BLaER1 treated with 17β-estradiol and CSF1 and Interleukin-3, amounts not matched to agents 10 nM and 100 nM (cell line): ENCODE measurements at regions not wholly inside any gene's neighbourhood (a gene's known extent, or its start where the extent isn't known, plus 50 kb on each side); places are given as distances from the start of the nearest gene placed in this dataset.

Experiments used
- H3K27ac ChIP-seq, 11 experiments: shearing (Covaris generic); formaldehyde crosslinking; 2 replicates each; pipeline ENCODE4 v1.8.1; 2022
- H3K27me3 ChIP-seq, 11 experiments: shearing (Covaris generic); formaldehyde crosslinking; 2 replicates each; pipeline ENCODE4 v1.8.1; 2022
- H3K36me3 ChIP-seq, 11 experiments: shearing (Covaris generic); formaldehyde crosslinking; 2 replicates each; pipeline ENCODE4 v1.8.1; 2022
- H3K4me1 ChIP-seq, 10 experiments: shearing (Covaris generic); formaldehyde crosslinking; 2 replicates each; pipeline ENCODE4 v1.8.1; 2022
- H3K4me2 ChIP-seq, 11 experiments: shearing (Covaris generic); formaldehyde crosslinking; 2 replicates each; pipeline ENCODE4 v1.8.1; 2022
- H3K4me3 ChIP-seq, 10 experiments: shearing (Covaris generic); formaldehyde crosslinking; 2 replicates each; pipeline ENCODE4 v1.8.1; 2022
- H3K9ac ChIP-seq, 11 experiments: shearing (Covaris generic); formaldehyde crosslinking; 2 replicates each; pipeline ENCODE4 v1.8.1; 2022
- H3K9me3 ChIP-seq, 11 experiments: shearing (Covaris generic); formaldehyde crosslinking; replicated peaks in 1 of 11; 2 replicates each; pipeline ENCODE4 v1.8.1; 2022
- H4K20me1 ChIP-seq, 11 experiments: shearing (Covaris generic); formaldehyde crosslinking; 2 replicates each; pipeline ENCODE4 v1.8.1; 2022
- Cebpa-rat ChIP-seq, 11 experiments: shearing (Covaris generic); IDR thresholded peaks; 2 replicates each; pipeline ENCODE4 v1.8.1; 2022

DNA sequence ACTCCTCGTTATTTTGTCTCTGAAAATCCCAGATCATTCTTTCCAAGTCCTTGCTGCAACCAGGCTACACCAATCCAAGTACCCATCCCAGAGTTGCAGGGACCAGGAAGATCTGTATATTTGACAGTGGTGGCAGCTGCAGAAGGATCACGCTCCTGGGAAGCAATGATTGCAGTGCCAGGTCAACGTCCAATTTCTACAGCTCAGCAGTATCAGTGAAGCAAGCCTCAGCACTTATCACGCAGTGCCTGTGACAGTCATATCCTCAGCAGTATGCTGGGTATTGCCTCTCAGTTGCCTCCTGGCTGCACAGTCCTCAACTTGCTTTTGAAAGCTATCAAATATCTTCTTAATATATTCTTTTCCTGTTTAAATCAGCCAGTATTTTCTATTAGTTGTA, 66.7 kb downstream of the BARHL2 start:
- no peaks in the 10 kb centered on the region for H4K20me1 ChIP-seq
- no peaks in the 10 kb centered on the region for H3K4me1 ChIP-seq
- no peak overlapping the region for H3K9ac ChIP-seq
- no peaks in the 10 kb centered on the region for H3K9me3 ChIP-seq
- TF ChIP-seq Cebpa-rat (IDR thresholded peaks at IDR 0.05), result no peak
- H3K4me2 ChIP-seq, result no peak overlapping the region
- H3K36me3 ChIP-seq, result no peaks in the 10 kb centered on the region
- no peak overlapping the region for H3K4me3 ChIP-seq
- H3K27me3 ChIP-seq, result no peaks in the 10 kb centered on the region
- H3K27ac ChIP-seq, result no peak overlapping the region

DNA sequence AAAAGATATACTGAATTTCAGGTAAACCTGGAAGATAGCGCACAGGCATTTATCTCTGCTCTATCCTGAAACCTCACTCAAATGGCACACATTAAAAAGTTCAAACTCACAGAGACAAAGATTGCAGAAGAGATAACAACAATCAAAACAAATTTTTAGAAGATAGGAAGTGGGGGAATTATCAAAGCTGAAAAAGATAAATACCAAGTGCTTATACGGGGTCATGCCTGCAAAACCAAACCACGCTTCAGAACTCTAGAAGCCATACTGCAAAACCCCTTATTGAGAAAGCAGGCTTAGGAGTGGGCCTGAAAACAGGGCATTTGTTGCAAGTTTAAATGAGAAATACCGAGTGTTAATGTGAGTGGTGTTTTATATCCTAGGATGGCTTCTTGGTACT, 76.8 kb downstream of the BARHL2 start:
- H4K20me1 ChIP-seq, result no peaks in the 10 kb centered on the region
- TF ChIP-seq Cebpa-rat (IDR thresholded peaks at IDR 0.05), result no peak
- no peaks in the 10 kb centered on the region for H3K4me1 ChIP-seq
- H3K4me3 ChIP-seq, result no peak overlapping the region
- no peaks in the 10 kb centered on the region for H3K36me3 ChIP-seq
- H3K27ac ChIP-seq, result no peak overlapping the region
- H3K9me3 ChIP-seq, result no peaks in the 10 kb centered on the region
- no peaks in the 10 kb centered on the region for H3K27me3 ChIP-seq
- H3K9ac ChIP-seq, result no peak overlapping the region
- H3K4me2 ChIP-seq, result no peak overlapping the region

DNA sequence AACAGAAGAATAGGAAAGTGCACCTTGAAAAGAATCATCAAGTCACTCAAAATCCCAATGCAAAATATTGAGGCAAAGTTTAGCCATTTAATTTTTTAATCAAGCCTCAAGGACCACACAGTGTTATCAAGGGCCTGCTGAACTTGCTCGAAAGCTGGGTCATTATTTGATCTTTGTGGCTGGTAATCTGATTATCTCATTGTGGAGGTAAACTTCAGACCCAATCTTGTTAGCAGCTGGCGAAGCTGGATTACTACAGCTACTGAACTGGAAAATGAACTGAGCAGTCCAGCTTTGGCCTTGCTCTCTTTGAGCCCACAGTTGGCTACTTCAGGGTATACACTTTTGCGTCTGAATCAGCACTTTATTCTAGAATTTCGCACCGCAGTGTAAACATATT, 94.4 kb downstream of the BARHL2 start:
- TF ChIP-seq Cebpa-rat (IDR thresholded peaks at IDR 0.05), result no peak
- H3K27ac ChIP-seq, result no peak overlapping the region

DNA sequence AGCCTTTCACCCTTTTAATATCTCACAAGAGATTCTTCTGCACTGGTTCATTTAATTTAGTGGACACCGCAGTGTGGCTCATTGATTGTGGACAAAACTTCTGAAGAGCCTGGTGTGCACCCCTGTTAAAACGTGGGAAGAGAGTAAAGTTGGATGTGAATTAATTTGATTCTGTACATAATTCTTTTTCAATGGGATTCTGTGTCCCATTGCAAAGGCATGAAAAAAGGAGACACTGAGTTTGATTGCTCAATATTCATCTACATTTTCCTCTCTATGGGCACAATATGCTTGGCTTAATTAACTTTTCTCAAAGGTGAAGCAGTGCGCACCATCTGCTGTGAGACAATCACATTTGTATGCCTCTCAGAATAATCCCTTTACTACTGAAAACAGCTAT, 95.1 kb downstream of the BARHL2 start:
- H4K20me1 ChIP-seq, result no peaks in the 10 kb centered on the region
- no peak overlapping the region for H3K4me3 ChIP-seq
- H3K27me3 ChIP-seq, result no peaks in the 10 kb centered on the region
- H3K9me3 ChIP-seq, result no peaks in the 10 kb centered on the region
- no peak for TF ChIP-seq Cebpa-rat (IDR thresholded peaks at IDR 0.05)
- no peaks in the 10 kb centered on the region for H3K4me1 ChIP-seq
- H3K36me3 ChIP-seq, result no peaks in the 10 kb centered on the region
- H3K4me2 ChIP-seq, result no peak overlapping the region
- H3K9ac ChIP-seq, result no peak overlapping the region
- H3K27ac ChIP-seq, result no peak overlapping the region

More for the DNA sequence above, 94.4 kb downstream of the BARHL2 start:
- no peak overlapping the region for H3K9ac ChIP-seq
- H3K4me1 ChIP-seq, result no peaks in the 10 kb centered on the region
- no peaks in the 10 kb centered on the region for H3K9me3 ChIP-seq
- no peaks in the 10 kb centered on the region for H3K27me3 ChIP-seq
- no peak overlapping the region for H3K4me3 ChIP-seq
- H3K4me2 ChIP-seq, result no peak overlapping the region
- no peaks in the 10 kb centered on the region for H3K36me3 ChIP-seq
- H4K20me1 ChIP-seq, result no peaks in the 10 kb centered on the region

DNA sequence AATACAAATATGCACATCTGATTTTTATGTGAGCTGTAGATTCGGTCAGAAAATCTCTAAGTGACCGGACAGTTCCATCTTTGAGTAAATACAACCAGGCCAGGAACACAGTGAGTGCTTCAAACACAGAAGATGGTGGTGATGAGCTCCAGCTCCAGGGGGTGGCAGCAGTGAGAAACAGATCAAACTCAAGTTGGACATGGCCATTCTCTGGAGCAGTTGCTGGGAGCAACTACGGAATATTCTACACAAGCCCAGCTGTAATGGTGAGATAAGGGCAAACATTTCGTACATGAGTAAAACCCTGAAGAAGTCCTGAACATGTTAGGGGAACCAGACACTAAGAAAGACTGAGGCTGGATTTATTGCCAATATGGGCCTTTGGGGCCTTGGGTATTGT, 100.7 kb downstream of the BARHL2 start:
- no peak overlapping the region for H3K9ac ChIP-seq
- no peaks in the 10 kb centered on the region for H3K27me3 ChIP-seq
- H3K4me3 ChIP-seq, result no peak overlapping the region
- H3K27ac ChIP-seq, result no peak overlapping the region
- H3K9me3 ChIP-seq, result no peaks in the 10 kb centered on the region
- no peaks in the 10 kb centered on the region for H3K36me3 ChIP-seq
- no peaks in the 10 kb centered on the region for H4K20me1 ChIP-seq
- H3K4me2 ChIP-seq, result no peak overlapping the region
- peaks cover 0 to 11% (median 0%) of the 10 kb centered on the region in 10 experiments; a peak in 6 of 20 replicates for H3K4me1 ChIP-seq
- no peak for TF ChIP-seq Cebpa-rat (IDR thresholded peaks at IDR 0.05)

DNA sequence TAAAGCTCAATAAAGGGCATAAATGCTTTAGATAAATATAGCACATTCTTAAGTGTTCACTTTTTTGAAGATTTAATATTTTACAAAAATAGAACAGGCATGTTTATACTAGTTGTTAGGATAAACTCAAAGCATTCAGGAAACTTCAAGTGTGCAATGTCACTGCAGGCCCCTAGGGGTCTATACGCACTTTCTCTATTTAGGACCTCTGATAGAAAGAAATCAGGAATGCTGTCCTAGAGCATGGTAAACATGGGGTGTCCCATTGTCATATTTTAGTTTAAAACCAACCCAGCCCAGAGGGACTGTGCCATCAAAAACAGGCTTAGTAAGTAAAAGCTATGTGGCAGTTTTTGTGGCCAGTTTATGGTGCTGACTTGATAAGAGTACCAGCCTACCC, 102.2 kb downstream of the BARHL2 start:
- no peaks in the 10 kb centered on the region for H3K9me3 ChIP-seq
- no peaks in the 10 kb centered on the region for H3K27me3 ChIP-seq
- H3K4me2 ChIP-seq, result no peak overlapping the region
- H3K9ac ChIP-seq, result no peak overlapping the region
- no peak for TF ChIP-seq Cebpa-rat (IDR thresholded peaks at IDR 0.05)
- no peak overlapping the region for H3K27ac ChIP-seq
- no peak overlapping the region for H3K4me3 ChIP-seq
- peaks cover 0 to 11% (median 0%) of the 10 kb centered on the region in 10 experiments; a peak in 6 of 20 replicates for H3K4me1 ChIP-seq
- no peaks in the 10 kb centered on the region for H4K20me1 ChIP-seq
- no peaks in the 10 kb centered on the region for H3K36me3 ChIP-seq

DNA sequence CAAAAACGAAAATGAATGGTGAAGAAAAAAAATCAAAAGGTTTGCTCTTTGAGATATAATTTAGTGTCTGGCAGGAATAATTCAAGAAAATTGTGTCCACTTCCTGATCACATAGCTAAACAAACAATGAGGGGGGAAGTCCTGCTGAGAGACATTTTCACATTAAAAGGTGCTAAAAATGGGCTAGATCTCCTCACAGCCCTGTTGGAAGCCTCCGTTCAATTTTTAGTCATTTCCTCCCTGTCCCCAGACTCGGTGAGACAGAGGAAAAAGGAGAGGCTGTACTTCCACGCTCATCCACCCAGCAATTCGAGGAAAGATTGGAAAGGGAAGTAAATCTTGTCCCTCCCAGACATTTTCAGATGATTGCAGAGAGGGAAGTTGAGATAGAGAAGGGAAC, 103.7 kb downstream of the BARHL2 start:
- TF ChIP-seq Cebpa-rat (IDR thresholded peaks at IDR 0.05), result no peak

DNA sequence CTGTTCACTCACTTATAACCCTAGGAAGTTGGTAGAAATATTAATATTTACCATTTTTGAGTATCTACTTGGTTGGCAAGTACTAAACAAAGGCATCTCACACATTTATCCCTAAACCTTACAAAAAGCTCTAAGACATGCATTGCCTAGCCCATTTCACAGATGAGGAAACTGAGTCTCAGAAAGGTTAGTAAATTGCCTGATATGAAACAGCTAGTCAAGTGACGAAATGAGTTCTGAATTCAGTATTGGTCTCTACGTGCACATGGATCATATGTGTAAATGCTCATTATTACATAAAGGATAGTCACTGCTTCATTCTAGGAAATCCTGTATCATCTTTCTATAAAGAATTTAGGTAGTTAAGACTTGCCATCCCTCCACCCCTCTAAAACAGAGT, 105.1 kb downstream of the BARHL2 start:
- Histone ChIP-seq H3K9ac (no peak overlapping the region), H3K4me1 (peaks cover 0 to 11% (median 0%) of the 10 kb centered on the region in 10 experiments; a peak in 6 of 20 replicates), H3K36me3 (no peaks in the 10 kb centered on the region), H3K27ac (no peak overlapping the region), H4K20me1 (no peaks in the 10 kb centered on the region), H3K4me3 (no peak overlapping the region), H3K9me3 (no peaks in the 10 kb centered on the region), H3K27me3 (no peaks in the 10 kb centered on the region), H3K4me2 (no peak overlapping the region)
- no peak for TF ChIP-seq Cebpa-rat (IDR thresholded peaks at IDR 0.05)

More for the DNA sequence above, 103.7 kb downstream of the BARHL2 start:
- Histone ChIP-seq H3K9ac (peak overlapping the region in 3 of 11 experiments; percentile 7 to 51 (median 40); a peak in 3 of 22 replicates), H3K27ac (peak overlapping the region in 3 of 11 experiments; percentile 53 to 60 (median 56); a peak in 5 of 22 replicates), H3K4me1 (peaks cover 0 to 11% (median 0%) of the 10 kb centered on the region in 10 experiments; a peak in 6 of 20 replicates), H3K4me2 (peak overlapping the region in 5 of 11 experiments; percentile 4 to 60 (median 50); a peak in 9 of 22 replicates), H3K9me3 (no peaks in the 10 kb centered on the region), H3K27me3 (no peaks in the 10 kb centered on the region), H3K36me3 (no peaks in the 10 kb centered on the region), H3K4me3 (peak overlapping the region in 1 of 10 experiments; percentile 20; a peak in 2 of 20 replicates), H4K20me1 (no peaks in the 10 kb centered on the region)

DNA sequence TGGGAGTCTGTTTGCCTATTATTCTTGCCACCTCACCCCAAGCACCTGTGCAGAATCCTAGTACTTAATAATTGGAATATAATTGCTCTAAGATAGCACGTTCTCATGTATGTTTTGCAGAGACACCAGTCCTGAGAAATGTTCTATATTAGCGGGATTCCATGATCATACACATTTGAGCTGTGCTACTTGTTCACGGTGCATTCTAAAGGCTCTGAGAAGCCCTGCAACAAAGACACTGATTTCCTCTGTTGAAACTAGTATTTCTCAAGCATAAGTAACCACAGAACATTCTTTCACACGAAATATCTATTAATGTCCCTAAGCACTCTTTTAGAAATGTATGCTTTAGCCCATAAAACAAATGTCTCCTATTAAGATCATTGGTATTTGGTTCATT, 109.4 kb downstream of the BARHL2 start:
- H3K4me3 ChIP-seq, result no peak overlapping the region
- no peaks in the 10 kb centered on the region for H3K36me3 ChIP-seq
- H3K9me3 ChIP-seq, result no peaks in the 10 kb centered on the region
- H3K27ac ChIP-seq, result no peak overlapping the region
- no peak overlapping the region for H3K4me2 ChIP-seq
- no peaks in the 10 kb centered on the region for H3K27me3 ChIP-seq
- H3K4me1 ChIP-seq, result no peaks in the 10 kb centered on the region
- TF ChIP-seq Cebpa-rat (IDR thresholded peaks at IDR 0.05), result no peak
- H3K9ac ChIP-seq, result no peak overlapping the region
- no peaks in the 10 kb centered on the region for H4K20me1 ChIP-seq

DNA sequence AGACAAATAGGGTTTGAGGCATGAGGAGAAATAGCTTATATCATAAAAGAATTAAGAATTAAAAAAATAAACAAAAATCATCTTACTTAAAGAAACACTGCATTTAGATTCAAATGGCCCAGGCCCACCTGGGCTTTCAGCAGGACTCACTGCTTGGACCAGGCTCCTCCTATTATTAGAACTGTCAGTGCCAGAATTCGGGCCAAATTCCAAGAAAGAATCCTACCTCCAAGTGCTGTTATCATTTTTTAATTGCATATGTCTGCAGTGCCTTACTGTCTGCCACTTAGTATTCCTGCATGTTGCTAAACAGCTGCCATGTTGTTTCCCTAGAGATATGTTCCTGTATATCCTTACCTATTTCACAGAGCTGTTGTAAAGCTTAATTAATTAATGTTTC, 112.0 kb downstream of the BARHL2 start:
- H3K36me3 ChIP-seq, result no peaks in the 10 kb centered on the region
- no peaks in the 10 kb centered on the region for H4K20me1 ChIP-seq
- H3K9me3 ChIP-seq, result peaks cover 0 to 6% (median 0%) of the 10 kb centered on the region in 11 experiments; a peak in 5 of 22 replicates
- H3K4me1 ChIP-seq, result no peaks in the 10 kb centered on the region
- no peak overlapping the region for H3K27ac ChIP-seq
- no peak overlapping the region for H3K4me2 ChIP-seq
- no peak overlapping the region for H3K9ac ChIP-seq
- no peaks in the 10 kb centered on the region for H3K27me3 ChIP-seq
- no peak overlapping the region for H3K4me3 ChIP-seq
- TF ChIP-seq Cebpa-rat (IDR thresholded peaks at IDR 0.05), result no peak
